Muscle layer of duodenum (tissue), 2 donors: ENCODE measurements at regions not wholly inside any gene's neighbourhood (a gene's known extent, or its start where the extent isn't known, plus 50 kb on each side); places are given as distances from the start of the nearest gene placed in this dataset.
"Not testable (repeated sequence)": the region's sequence is repeated elsewhere in the genome, so short reads cannot be mapped to it uniquely, and the experiment has no call there.

Source experiments
- H3K27ac ChIP-seq: one replicate; pipeline ENCODE4 v1.7.0; 2013; ENCODE audit warnings: mild to moderate bottlenecking, low read length
- H3K27me3 ChIP-seq: one replicate; pipeline ENCODE4 v1.7.0; 2013; ENCODE audit warnings: low read depth, mild to moderate bottlenecking, control low read depth, low read length
- H3K36me3 ChIP-seq, 2 donors: one replicate each; pipeline ENCODE4 v1.7.0; 2013; ENCODE audit warnings: low read length in 2 of 2, control low read depth in 1 of 2, mild to moderate bottlenecking in 1 of 2; ENCODE audit not compliant: insufficient read depth in 2 of 2, control insufficient read depth in 1 of 2
- H3K4me1 ChIP-seq, 2 donors: one replicate each; pipeline ENCODE4 v1.7.0; 2013; ENCODE audit warnings: low read length in 2 of 2, mild to moderate bottlenecking in 2 of 2, control low read depth in 1 of 2, moderate library complexity in 1 of 2; ENCODE audit not compliant: insufficient read depth in 2 of 2, control insufficient read depth in 1 of 2
- H3K4me3 ChIP-seq, 2 donors: one replicate each; pipeline ENCODE4 v1.7.0; 2013; ENCODE audit warnings: low read length in 2 of 2, low read depth in 1 of 2, mild to moderate bottlenecking in 1 of 2
- H3K9me3 ChIP-seq, 2 donors: one replicate each; pipeline ENCODE4 v1.7.0; 2013; ENCODE audit warnings: low read length in 2 of 2, control low read depth in 1 of 2, mild to moderate bottlenecking in 1 of 2; ENCODE audit not compliant: control insufficient read depth in 1 of 2
- donor health status: healthy.

- no peak overlapping the region for H3K4me3 ChIP-seq
- no peaks in the 10 kb centered on the region for H3K9me3 ChIP-seq
- no peak overlapping the region for H3K27ac ChIP-seq
Measured at GRCh38 chr3:64796607-64797399, 109.0 kb upstream of the ADAMTS9 start.

GRCh38 chr3:64792445-64792844, 104.6 kb upstream of the ADAMTS9 start:
- no peak overlapping the region for H3K4me3 ChIP-seq

More at GRCh38 chr3:64796607-64797399, 109.0 kb upstream of the ADAMTS9 start:
- Histone ChIP-seq H3K36me3 (peaks cover 0 to 14% of the 10 kb centered on the region in 2 donors), H3K27me3 (no peaks in the 10 kb centered on the region), H3K4me1 (no peaks in the 10 kb centered on the region)

GRCh38 chr3:64789111-64789510, 101.3 kb upstream of the ADAMTS9 start:
- Histone ChIP-seq H3K27ac (no peak overlapping the region), H3K4me3 (no peak overlapping the region), H3K27me3 (no peaks in the 10 kb centered on the region), H3K4me1 (no peaks in the 10 kb centered on the region), H3K36me3 (no peaks in the 10 kb centered on the region), H3K9me3 (peaks cover 0 to 7% of the 10 kb centered on the region in 2 donors)

More at GRCh38 chr3:64792445-64792844, 104.6 kb upstream of the ADAMTS9 start:
- H3K36me3 ChIP-seq, result no peaks in the 10 kb centered on the region
- no peaks in the 10 kb centered on the region for H3K27me3 ChIP-seq
- no peak overlapping the region for H3K27ac ChIP-seq
- H3K4me1 ChIP-seq, result no peaks in the 10 kb centered on the region
- no peaks in the 10 kb centered on the region for H3K9me3 ChIP-seq

GRCh38 chr3:64783200-64783599, 95.4 kb upstream of the ADAMTS9 start:
- Histone ChIP-seq H3K4me3 (no peak overlapping the region), H3K9me3 (peaks cover 0 to 9% of the 10 kb centered on the region in 2 donors), H3K4me1 (no peaks in the 10 kb centered on the region), H3K36me3 (no peaks in the 10 kb centered on the region), H3K27ac (no peak overlapping the region), H3K27me3 (no peaks in the 10 kb centered on the region)

GRCh38 chr3:64780923-64781322, 93.1 kb upstream of the ADAMTS9 start:
- H3K36me3 ChIP-seq, H3K27me3 ChIP-seq, H3K9me3 ChIP-seq, H3K4me1 ChIP-seq, H3K4me3 ChIP-seq, H3K27ac ChIP-seq: not testable (repeated sequence)

GRCh38 chr3:64773137-64773536, 85.3 kb upstream of the ADAMTS9 start:
- no peaks in the 10 kb centered on the region for H3K9me3 ChIP-seq
- H3K4me3 ChIP-seq, result no peak overlapping the region
- H3K27me3 ChIP-seq, result no peaks in the 10 kb centered on the region
- H3K27ac ChIP-seq, result no peak overlapping the region
- H3K36me3 ChIP-seq, result peaks cover 0 to 5% of the 10 kb centered on the region in 2 donors
- H3K4me1 ChIP-seq, result peaks cover 0 to 3% of the 10 kb centered on the region in 2 donors

GRCh38 chr3:64766440-64766839, 78.6 kb upstream of the ADAMTS9 start:
- no peaks in the 10 kb centered on the region for H3K9me3 ChIP-seq
- H3K4me1 ChIP-seq, result no peaks in the 10 kb centered on the region
- H3K36me3 ChIP-seq, result no peaks in the 10 kb centered on the region
- H3K4me3 ChIP-seq, result no peak overlapping the region
- H3K27me3 ChIP-seq, result no peaks in the 10 kb centered on the region
- no peak overlapping the region for H3K27ac ChIP-seq

GRCh38 chr3:64765947-64766346, 78.1 kb upstream of the ADAMTS9 start:
- no peak overlapping the region for H3K27ac ChIP-seq
- H3K27me3 ChIP-seq, result no peaks in the 10 kb centered on the region
- H3K4me3 ChIP-seq, result no peak overlapping the region

GRCh38 chr3:64764386-64764929, 76.7 kb upstream of the ADAMTS9 start:
- Histone ChIP-seq H3K27ac (no peak overlapping the region), H3K9me3 (no peaks in the 10 kb centered on the region), H3K4me3 (no peak overlapping the region), H3K4me1 (peaks cover 0 to 7% of the 10 kb centered on the region in 2 donors), H3K36me3 (no peaks in the 10 kb centered on the region), H3K27me3 (no peaks in the 10 kb centered on the region)

More at GRCh38 chr3:64765947-64766346, 78.1 kb upstream of the ADAMTS9 start:
- no peaks in the 10 kb centered on the region for H3K36me3 ChIP-seq
- no peaks in the 10 kb centered on the region for H3K4me1 ChIP-seq
- no peaks in the 10 kb centered on the region for H3K9me3 ChIP-seq

- H3K4me3 ChIP-seq, result no peak overlapping the region
- H3K27me3 ChIP-seq, result no peaks in the 10 kb centered on the region
- no peak overlapping the region for H3K27ac ChIP-seq
Measured at GRCh38 chr3:64763980-64764379, 76.2 kb upstream of the ADAMTS9 start.

GRCh38 chr3:64761729-64762128, 73.9 kb upstream of the ADAMTS9 start:
- H3K4me3 ChIP-seq, result no peak overlapping the region
- no peak overlapping the region for H3K27ac ChIP-seq
- no peaks in the 10 kb centered on the region for H3K27me3 ChIP-seq
- H3K9me3 ChIP-seq, result no peaks in the 10 kb centered on the region
- no peaks in the 10 kb centered on the region for H3K36me3 ChIP-seq
- H3K4me1 ChIP-seq, result peaks cover 0 to 7% of the 10 kb centered on the region in 2 donors

More at GRCh38 chr3:64763980-64764379, 76.2 kb upstream of the ADAMTS9 start:
- H3K36me3 ChIP-seq, result no peaks in the 10 kb centered on the region
- no peaks in the 10 kb centered on the region for H3K9me3 ChIP-seq
- H3K4me1 ChIP-seq, result peaks cover 0 to 7% of the 10 kb centered on the region in 2 donors
